Heart left ventricle (tissue), 16 donors: ENCODE measurements at regions not wholly inside any gene's neighbourhood (a gene's known extent, or its start where the extent isn't known, plus 50 kb on each side); places are given as distances from the start of the nearest gene placed in this dataset.

Source experiments
- ATAC-seq, 4 donors: fragments of 200-7000 bp; cut with Tn5 transposase; one replicate each; pipeline ENCODE4 v1.9.1; 2020 to 2022; ENCODE audit warnings: moderate library complexity in 4 of 4, mild to moderate bottlenecking in 3 of 4, moderate number of reproducible peaks in 1 of 4
- DNase-seq, 5 donors: peaks; one replicate each; pipeline ENCODE4 v3.0.0-alpha.2; 2020
- H3K27ac ChIP-seq, 12 donors: fragments of 200-600 bp; sonication (generic) in 4 of 12; one replicate each; pipeline versions ENCODE4 v1.5.0 to v1.8.0; 2016 to 2022; ENCODE audit warnings: mild to moderate bottlenecking in 2 of 12
- H3K27me3 ChIP-seq, 9 donors: fragments of 200-600 bp; sonication (generic) in 2 of 9; one replicate each; pipeline versions ENCODE4 v1.5.1 to v1.8.0; 2016 to 2022; ENCODE audit warnings: mild to moderate bottlenecking in 3 of 9
- H3K36me3 ChIP-seq, 9 donors: fragments of 200-600 bp; sonication (generic) in 2 of 9; one replicate each; pipeline versions ENCODE4 v1.5.0 to v1.8.0; 2018 to 2022; ENCODE audit warnings: mild to moderate bottlenecking in 2 of 9
- H3K4me1 ChIP-seq, 12 donors: fragments of 200-600 bp; sonication (generic) in 4 of 12; one replicate each; pipeline versions ENCODE4 v1.5.0 to v1.8.0; 2016 to 2022; ENCODE audit warnings: mild to moderate bottlenecking in 3 of 12
- H3K4me3 ChIP-seq, 12 donors: fragments of 200-600 bp; sonication (generic) in 4 of 12; one replicate each; pipeline versions ENCODE4 v1.5.0 to v1.8.0; 2017 to 2022; ENCODE audit warnings: mild to moderate bottlenecking in 9 of 12, moderate library complexity in 4 of 12
- H3K9me3 ChIP-seq, 12 donors: fragments of 200-600 bp; sonication (generic) in 4 of 12; one replicate each; pipeline versions ENCODE4 v1.5.0 to v1.8.0; 2016 to 2022; ENCODE audit warnings: mild to moderate bottlenecking in 1 of 12
- POLR2A ChIP-seq, 2 donors: fragments of 450-650 bp; IDR thresholded peaks; one replicate each; pipeline ENCODE4 v1.6.1; 2017; ENCODE audit warnings: antibody characterized with exemption in 2 of 2, mild to moderate bottlenecking in 2 of 2, moderate library complexity in 2 of 2
- WGBS, 4 donors: extraction: QIAGEN DNeasy Blood & Tissue Kit in 2 of 4; methylation state at CpG; one replicate each; pipeline versions ENCODE4 v1.1.5 to v1.1.7; 2013 to 2018; 5-methylcytosine and 5-hydroxymethylcytosine counted together
- intact Hi-C, 10 donors: fragments of 100-400 bp; cut with DNase I; formaldehyde crosslinking; loops; one replicate each; pipeline versions ENCODE4 v1.11.1 to v1.14.2; 2022
- TF ChIP-seq, protein P1 (sequence below), 12 donors: fragments of 200-600 bp; sonication (generic) in 4 of 12; IDR thresholded peaks; one replicate each; pipeline versions ENCODE4 v1.5.0 to v1.8.0; 2018 to 2022; ENCODE audit warnings: antibody characterized with exemption in 12 of 12, mild to moderate bottlenecking in 5 of 12
- donor health status: ischemic (EF 13 %, LVEDD 7.1; RV severe dilation, severe dysfunction).
- donor health status: healthy with polysubstance abuse.
- donor health status: DM: no; HTN: yes; CAD: no.
- donor health status: DM: no; HTN: no; CAD: no.
- donor health status: ischemic (EF 25% LVEDD 6.9; RV normal size, moderate dysfunction).
- donor health status: ischemic (EF 25% LVEDD 5.7; RV mildly dilated, moderate dysfunction).
- donor health status: healthy.
- donor health status: DM: yes; HTN: yes; CAD: no.
- donor health status: ischemic (EF 35%, LVEDD 5.7; RV mildly dilated, moderate dysfunction).
- donor health status: nonischemic (EF 11% LVEDD 7.7; RV severe dilation, severe dysfunction).
- donor health status: DM: yes; HTN: yes; CAD: no.
- donor health status: PGD.
- donor health status: ischemic (EF 29% LVEDD 5.4; RV normal size, mild dysfunction).
- donor health status: nonischemic (EF 23%, LVEDD 6.1; RV moderate dilation, normal function).

- Histone ChIP-seq H3K27me3 (no peaks in the 10 kb centered on the region), H3K9me3 (no peaks in the 10 kb centered on the region), H3K4me3 (no peak overlapping the region), H3K36me3 (no peaks in the 10 kb centered on the region), H3K4me1 (peaks cover 0 to 4% (median 0%) of the 10 kb centered on the region in 12 donors), H3K27ac (no peak overlapping the region)
- ATAC-seq = no peak
- no peak for DNase-seq
- intact Hi-C loops = no loop called here
- TF ChIP-seq, protein P1, sequence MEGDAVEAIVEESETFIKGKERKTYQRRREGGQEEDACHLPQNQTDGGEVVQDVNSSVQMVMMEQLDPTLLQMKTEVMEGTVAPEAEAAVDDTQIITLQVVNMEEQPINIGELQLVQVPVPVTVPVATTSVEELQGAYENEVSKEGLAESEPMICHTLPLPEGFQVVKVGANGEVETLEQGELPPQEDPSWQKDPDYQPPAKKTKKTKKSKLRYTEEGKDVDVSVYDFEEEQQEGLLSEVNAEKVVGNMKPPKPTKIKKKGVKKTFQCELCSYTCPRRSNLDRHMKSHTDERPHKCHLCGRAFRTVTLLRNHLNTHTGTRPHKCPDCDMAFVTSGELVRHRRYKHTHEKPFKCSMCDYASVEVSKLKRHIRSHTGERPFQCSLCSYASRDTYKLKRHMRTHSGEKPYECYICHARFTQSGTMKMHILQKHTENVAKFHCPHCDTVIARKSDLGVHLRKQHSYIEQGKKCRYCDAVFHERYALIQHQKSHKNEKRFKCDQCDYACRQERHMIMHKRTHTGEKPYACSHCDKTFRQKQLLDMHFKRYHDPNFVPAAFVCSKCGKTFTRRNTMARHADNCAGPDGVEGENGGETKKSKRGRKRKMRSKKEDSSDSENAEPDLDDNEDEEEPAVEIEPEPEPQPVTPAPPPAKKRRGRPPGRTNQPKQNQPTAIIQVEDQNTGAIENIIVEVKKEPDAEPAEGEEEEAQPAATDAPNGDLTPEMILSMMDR (IDR thresholded peaks at IDR 0.05) = no peak
- TF ChIP-seq POLR2A (IDR thresholded peaks at IDR 0.05) = no peak
These were observed 1107.3 kb upstream of the NRXN1 start for GRCh38 chr2:52139241-52139640.

DNA sequence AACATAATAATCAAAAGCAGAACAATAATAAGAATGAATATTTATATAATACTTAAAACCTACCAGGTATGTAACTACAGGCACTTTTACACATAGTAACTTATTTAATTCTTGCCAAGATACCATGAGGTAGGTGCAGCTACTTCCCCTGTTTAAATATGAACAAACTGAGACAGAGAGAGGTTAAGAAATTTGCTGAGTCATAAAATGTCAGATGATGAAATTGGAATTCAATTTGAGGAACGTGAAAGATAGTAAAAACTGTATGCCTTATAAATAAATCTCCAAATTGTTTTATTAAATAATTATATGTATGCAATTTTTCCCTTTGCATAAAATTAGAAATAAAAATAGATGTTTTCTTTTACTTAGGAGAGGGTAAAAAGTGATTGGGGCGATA, 1103.3 kb upstream of the NRXN1 start:
- intact Hi-C loops = no loop called here
- ATAC-seq = no peak
- H3K27ac ChIP-seq = no peak overlapping the region
- WGBS, 4 donors = 69 to 80% (median 72%) methylated on average over 2 of the region's 2 CpGs
- H3K4me1 ChIP-seq = no peaks in the 10 kb centered on the region
- peaks cover 0 to 7% (median 0%) of the 10 kb centered on the region in 12 donors for H3K9me3 ChIP-seq
- TF ChIP-seq, protein P1 (IDR thresholded peaks at IDR 0.05) = no peak
- no peak for TF ChIP-seq POLR2A (IDR thresholded peaks at IDR 0.05)
- no peaks in the 10 kb centered on the region for H3K36me3 ChIP-seq
- no peak for DNase-seq
- no peak overlapping the region for H3K4me3 ChIP-seq
- no peaks in the 10 kb centered on the region for H3K27me3 ChIP-seq

- intact Hi-C loops = no loop called here
- no peak for TF ChIP-seq POLR2A (IDR thresholded peaks at IDR 0.05)
- TF ChIP-seq, protein P1 (IDR thresholded peaks at IDR 0.05) = no peak
- no peak for ATAC-seq
These were observed 1096.1 kb upstream of the NRXN1 start for GRCh38 chr2:52128081-52128480.

DNA sequence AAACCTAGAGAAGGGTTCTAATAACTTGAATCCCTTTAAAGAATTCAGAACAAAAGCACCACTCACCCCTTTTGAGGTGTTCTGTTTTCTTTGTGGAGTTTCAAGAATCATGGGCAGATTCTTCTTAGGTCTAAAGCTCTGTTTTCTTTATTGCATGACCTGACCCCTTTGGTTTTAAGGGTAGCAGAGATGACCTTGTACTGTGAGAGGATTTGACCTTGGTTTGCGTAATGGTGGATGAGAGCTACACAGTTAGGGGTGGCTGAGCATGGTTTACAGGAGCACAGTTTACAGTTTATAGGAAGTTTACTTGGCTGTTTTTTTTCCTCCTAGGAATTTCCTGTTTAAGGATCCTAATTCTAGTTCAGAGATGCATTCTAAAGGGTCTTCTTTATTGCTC, 1095.6 kb upstream of the NRXN1 start:
- 83 to 95% (median 87%) methylated on average over 1 of the region's 1 CpG for WGBS, 4 donors
- H3K4me1 ChIP-seq = no peaks in the 10 kb centered on the region

More at GRCh38 chr2:52128081-52128480, 1096.1 kb upstream of the NRXN1 start:
- H3K27me3 ChIP-seq = no peaks in the 10 kb centered on the region
- no peak for DNase-seq
- 63 to 82% (median 77%) methylated on average over 3 of the region's 3 CpGs for WGBS, 4 donors
- no peaks in the 10 kb centered on the region for H3K36me3 ChIP-seq
- no peaks in the 10 kb centered on the region for H3K4me1 ChIP-seq
- H3K4me3 ChIP-seq = no peak overlapping the region
- H3K9me3 ChIP-seq = peaks cover 0 to 10% (median 0%) of the 10 kb centered on the region in 12 donors
- H3K27ac ChIP-seq = no peak overlapping the region

More for the DNA sequence above, 1095.6 kb upstream of the NRXN1 start:
- intact Hi-C loops = no loop called here
- H3K27ac ChIP-seq = no peak overlapping the region
- H3K9me3 ChIP-seq = peaks cover 0 to 10% (median 0%) of the 10 kb centered on the region in 12 donors
- no peaks in the 10 kb centered on the region for H3K27me3 ChIP-seq
- no peak for ATAC-seq
- H3K4me3 ChIP-seq = no peak overlapping the region
- TF ChIP-seq, protein P1 (IDR thresholded peaks at IDR 0.05) = no peak
- TF ChIP-seq POLR2A (IDR thresholded peaks at IDR 0.05) = no peak
- no peaks in the 10 kb centered on the region for H3K36me3 ChIP-seq
- no peak for DNase-seq
